ENCODE measurements at regions not wholly inside any gene's neighbourhood (a gene's known extent, or its start where the extent isn't known, plus 50 kb on each side); places are given as distances from the start of the nearest gene placed in this dataset.

DNA sequence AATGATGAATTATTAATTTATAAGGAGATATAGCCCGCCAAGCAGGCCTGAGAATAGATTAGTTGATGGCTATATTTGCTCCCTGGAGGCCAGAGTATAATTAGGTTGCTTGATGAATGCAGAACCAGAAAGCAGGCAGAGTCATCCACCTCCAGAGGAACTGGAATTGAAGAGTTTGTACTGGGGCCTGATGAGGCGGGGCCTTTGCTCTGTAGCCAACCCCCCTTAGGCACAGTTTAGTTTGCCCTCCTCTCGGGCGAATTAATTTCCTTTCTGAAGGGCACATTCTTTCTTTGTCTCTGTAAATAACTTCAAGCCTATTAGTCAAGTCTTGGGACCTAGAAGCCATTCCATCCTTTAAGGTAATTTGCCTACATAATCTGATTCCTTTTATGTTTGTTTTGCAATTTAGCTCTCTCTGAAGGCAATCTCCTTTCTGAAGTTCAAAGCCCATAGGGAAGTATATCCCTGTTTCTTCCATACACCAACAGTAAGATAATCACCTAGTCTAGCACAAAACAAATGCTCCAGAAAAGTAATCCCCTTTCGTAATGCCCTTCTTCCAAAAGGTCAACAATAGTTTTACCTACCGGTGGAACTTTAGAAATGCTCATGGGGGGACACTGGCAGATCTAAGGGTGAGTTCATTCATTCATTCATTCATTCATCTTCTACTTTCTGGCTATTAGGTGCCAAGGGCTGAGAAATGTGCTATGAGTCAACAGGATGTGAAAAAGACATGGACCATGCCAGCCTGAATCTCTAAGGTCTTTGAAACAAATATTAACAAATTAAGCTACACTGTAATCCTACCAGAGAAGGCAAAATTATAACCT, 84.8 kb upstream of the NUDT4 start:
- Histone ChIP-seq H2BK15ac (ENCODE audit: low read length) (no peak overlapping the region), H3K56ac (replicated peaks; ENCODE audit: insufficient read length, low read depth, low read length) (no peak overlapping the region), H3K18ac (ENCODE audit: extremely low read depth, low read length) (no peak overlapping the region), H3K4me3 (ENCODE audit: extremely low read depth in 1 of 4, insufficient read depth in 2 of 4, low read depth in 3 of 4, low read length in 4 of 4) (no peak overlapping the region), H3K14ac (ENCODE audit: insufficient read length) (no peak overlapping the region), H2BK20ac (ENCODE audit: low read length) (no peak overlapping the region), H3K4me1 (replicated peaks in 1 of 4; ENCODE audit: control insufficient read depth in 3 of 4, insufficient read depth in 4 of 4, low read length in 3 of 4) (no peaks in the 10 kb centered on the region), H2BK120ac (replicated peaks; ENCODE audit: low read depth, low read length) (no peak overlapping the region), H2AK5ac (ENCODE audit: low read depth, low read length) (no peak overlapping the region), H3K4me2 (ENCODE audit: insufficient read depth in 1 of 2, low read depth in 2 of 2, low read length in 2 of 2) (no peak overlapping the region), H2BK5ac (ENCODE audit: low read depth, low read length) (no peak overlapping the region), H3K79me1 (ENCODE audit: low read depth, low read length) (no peaks in the 10 kb centered on the region), H3K79me2 (ENCODE audit: control insufficient read depth in 1 of 2, insufficient read depth in 2 of 2, low read length in 2 of 2) (no peaks in the 10 kb centered on the region), H4K8ac (ENCODE audit: extremely low read depth, insufficient read depth, low read length) (no peak overlapping the region), H3K23ac (ENCODE audit: insufficient read length) (no peak overlapping the region), H4K5ac (ENCODE audit: insufficient read length, low read depth, low read length) (no peak overlapping the region), H3K27ac (ENCODE audit: low read depth, low read length) (no peak overlapping the region), H2BK12ac (ENCODE audit: low read depth, low read length) (no peak overlapping the region), H3K4ac (replicated peaks; ENCODE audit: insufficient read length, low read depth, low read length) (no peak overlapping the region), H3K27me3 (replicated peaks in 1 of 4; ENCODE audit: control insufficient read depth in 3 of 4, extremely low read depth in 1 of 4, insufficient read depth in 3 of 4, low read length in 3 of 4) (no peaks in the 10 kb centered on the region), H3K36me3 (ENCODE audit: control insufficient read depth in 2 of 4, insufficient read depth in 4 of 4, low read length in 3 of 4) (no peaks in the 10 kb centered on the region), H4K91ac (replicated peaks; ENCODE audit: insufficient read length, low read length) (no peak overlapping the region), H3K9me3 (ENCODE audit: insufficient read depth in 2 of 2, low read depth in 1 of 2, low read length in 1 of 2) (no peaks in the 10 kb centered on the region), H3K9ac (replicated peaks in 1 of 4; ENCODE audit: extremely low read depth in 1 of 4, low read depth in 3 of 4, low read length in 3 of 4) (no peak overlapping the region), H4K20me1 (replicated peaks in 1 of 2; ENCODE audit: control insufficient read depth in 1 of 2, insufficient read depth in 2 of 2, low read length in 2 of 2) (no peaks in the 10 kb centered on the region), H3K23me2 (ENCODE audit: low read depth, low read length) (no peaks in the 10 kb centered on the region), H2AFZ (ENCODE audit: low read length) (no peak overlapping the region)
- DNase-seq (ENCODE audit: low read depth in 1 of 2, low spot score in 2 of 2) (no peak), FAIRE-seq (no peak)
- ChIA-PET CTCF (ENCODE audit: partially characterized antibody) (no interaction called here), POLR2A (ENCODE audit: partially characterized antibody) (no interaction called here)
- 80% methylated on average over 6 of the region's 6 CpGs; no CpG with 5 or more reads in 1 of the 2 experiments for WGBS, 2 experiments (ENCODE audit: extremely low coverage in 1 of 2, insufficient coverage in 1 of 2, insufficient read length in 1 of 2, insufficient replicate concordance in 2 of 2, low coverage in 1 of 2, low lambda C conversion rate in 2 of 2, missing lambda C conversion rate in 1 of 2)
- TF ChIP-seq ZNF274 (IDR thresholded peaks at IDR 0.05; ENCODE audit: borderline replicate concordance, extremely low read depth, low read length): no peak
- no peak for TF ChIP-seq TBP (IDR thresholded peaks at IDR 0.05; ENCODE audit: low read depth, low read length)
- TF ChIP-seq RNF2 (IDR thresholded peaks at IDR 0.05; ENCODE audit: borderline replicate concordance, low read depth, low read length, missing control alignments, poor library complexity, severe bottlenecking): no peak
- TF ChIP-seq EP300 (IDR thresholded peaks at IDR 0.05; ENCODE audit: borderline replicate concordance in 1 of 2, low read depth in 2 of 2, low read length in 2 of 2): no peak
- TF ChIP-seq GABPA (IDR thresholded peaks at IDR 0.05; ENCODE audit: borderline replicate concordance, insufficient read depth, low read length): no peak
- TF ChIP-seq, protein P1, sequence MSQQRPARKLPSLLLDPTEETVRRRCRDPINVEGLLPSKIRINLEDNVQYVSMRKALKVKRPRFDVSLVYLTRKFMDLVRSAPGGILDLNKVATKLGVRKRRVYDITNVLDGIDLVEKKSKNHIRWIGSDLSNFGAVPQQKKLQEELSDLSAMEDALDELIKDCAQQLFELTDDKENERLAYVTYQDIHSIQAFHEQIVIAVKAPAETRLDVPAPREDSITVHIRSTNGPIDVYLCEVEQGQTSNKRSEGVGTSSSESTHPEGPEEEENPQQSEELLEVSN (IDR thresholded peaks at IDR 0.05): no peak
- no peak for TF ChIP-seq SUZ12 (IDR thresholded peaks at IDR 0.05; ENCODE audit: low read length)
- no peak for TF ChIP-seq BCL11A (IDR thresholded peaks at IDR 0.05; ENCODE audit: low read depth in 2 of 2, low read length in 2 of 2)
- no peak for TF ChIP-seq SP2 (IDR thresholded peaks at IDR 0.05; ENCODE audit: low read length)
- no peak for TF ChIP-seq SRF (IDR thresholded peaks at IDR 0.05; ENCODE audit: low read depth, low read length)
- no peak for TF ChIP-seq KDM1A (IDR thresholded peaks at IDR 0.05; ENCODE audit: borderline replicate concordance, low read length)
- TF ChIP-seq NANOG (IDR thresholded peaks at IDR 0.05; ENCODE audit: insufficient read depth, low read depth, low read length, poor library complexity, severe bottlenecking): no peak

Measured in H1 (cell line).